ENCODE measurements at regions not wholly inside any gene's neighbourhood (a gene's known extent, or its start where the extent isn't known, plus 50 kb on each side); places are given as distances from the start of the nearest gene placed in this dataset.

DNA sequence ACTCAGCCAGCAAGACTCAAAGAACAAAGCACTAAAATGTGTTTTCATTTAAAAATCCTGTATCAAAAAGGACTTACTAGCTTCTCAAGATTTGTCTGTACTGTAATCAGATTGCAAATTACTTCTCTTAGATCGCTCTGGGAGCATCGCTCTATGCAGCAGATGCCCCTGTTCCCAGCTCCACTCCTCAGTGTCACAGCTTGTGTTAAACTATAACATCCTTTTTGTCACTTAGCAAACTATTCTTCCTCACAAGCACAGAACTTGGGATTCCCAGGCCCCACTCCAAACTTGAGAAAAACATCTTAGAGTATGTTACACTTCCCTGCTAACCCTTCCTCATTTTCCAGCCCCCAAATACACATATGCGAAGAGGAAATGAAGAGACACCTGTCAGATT lies 85.1 kb upstream of the CHRM3 start:
- TF ChIP-seq EP300 (IDR thresholded peaks at IDR 0.05) (no peak), POLR2A (IDR thresholded peaks at IDR 0.05) (no peak), POLR2AphosphoS5 (IDR thresholded peaks at IDR 0.05) (no peak)
- TF ChIP-seq, protein P1, sequence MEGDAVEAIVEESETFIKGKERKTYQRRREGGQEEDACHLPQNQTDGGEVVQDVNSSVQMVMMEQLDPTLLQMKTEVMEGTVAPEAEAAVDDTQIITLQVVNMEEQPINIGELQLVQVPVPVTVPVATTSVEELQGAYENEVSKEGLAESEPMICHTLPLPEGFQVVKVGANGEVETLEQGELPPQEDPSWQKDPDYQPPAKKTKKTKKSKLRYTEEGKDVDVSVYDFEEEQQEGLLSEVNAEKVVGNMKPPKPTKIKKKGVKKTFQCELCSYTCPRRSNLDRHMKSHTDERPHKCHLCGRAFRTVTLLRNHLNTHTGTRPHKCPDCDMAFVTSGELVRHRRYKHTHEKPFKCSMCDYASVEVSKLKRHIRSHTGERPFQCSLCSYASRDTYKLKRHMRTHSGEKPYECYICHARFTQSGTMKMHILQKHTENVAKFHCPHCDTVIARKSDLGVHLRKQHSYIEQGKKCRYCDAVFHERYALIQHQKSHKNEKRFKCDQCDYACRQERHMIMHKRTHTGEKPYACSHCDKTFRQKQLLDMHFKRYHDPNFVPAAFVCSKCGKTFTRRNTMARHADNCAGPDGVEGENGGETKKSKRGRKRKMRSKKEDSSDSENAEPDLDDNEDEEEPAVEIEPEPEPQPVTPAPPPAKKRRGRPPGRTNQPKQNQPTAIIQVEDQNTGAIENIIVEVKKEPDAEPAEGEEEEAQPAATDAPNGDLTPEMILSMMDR (IDR thresholded peaks at IDR 0.05), result no peak
- DNase-seq (no peak), ATAC-seq (ENCODE audit: low FRiP score in 2 of 2) (no peak)
- H3K27ac ChIP-seq, result no peak overlapping the region
- H3K4me1 ChIP-seq, result no peaks in the 10 kb centered on the region
- H3K9me3 ChIP-seq, result no peaks in the 10 kb centered on the region
- no peaks in the 10 kb centered on the region for H3K36me3 ChIP-seq
- no peak overlapping the region for H3K4me3 ChIP-seq
- no peaks in the 10 kb centered on the region for H3K27me3 ChIP-seq
- WGBS, 2 donors, result 91 to 96% methylated on average over 3 of the region's 3 CpGs

DNA sequence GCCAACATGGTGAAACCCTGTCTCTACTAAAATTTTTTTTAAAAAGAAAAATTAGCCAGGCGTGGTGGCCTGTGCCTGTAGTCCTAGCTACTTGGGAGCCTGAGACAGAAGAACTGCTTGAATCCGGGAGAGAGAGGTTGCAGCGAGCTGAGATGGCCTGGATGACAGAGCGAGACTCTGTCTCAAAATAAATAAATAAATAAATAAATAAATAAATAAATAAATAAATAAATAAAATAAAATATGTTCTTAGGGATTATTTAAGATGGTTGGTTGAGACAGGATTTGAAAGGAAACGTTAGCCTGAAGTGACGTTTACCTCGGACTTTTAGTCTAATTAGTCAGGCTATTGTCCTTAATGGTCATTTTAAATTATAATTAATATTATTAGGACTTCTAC lies 88.5 kb upstream of the CHRM3 start:
- Histone ChIP-seq H3K27ac (no peak overlapping the region), H3K9me3 (no peaks in the 10 kb centered on the region), H3K36me3 (no peaks in the 10 kb centered on the region), H3K27me3 (no peaks in the 10 kb centered on the region), H3K4me1 (no peaks in the 10 kb centered on the region), H3K4me3 (no peak overlapping the region)
- WGBS, 2 donors, result 94 to 97% methylated on average over 7 of the region's 7 CpGs
- ATAC-seq (ENCODE audit: low FRiP score in 2 of 2), result no peak
- TF ChIP-seq POLR2A (IDR thresholded peaks at IDR 0.05) (no peak), POLR2AphosphoS5 (IDR thresholded peaks at IDR 0.05) (no peak), EP300 (IDR thresholded peaks at IDR 0.05) (no peak)
- TF ChIP-seq, protein P1 (IDR thresholded peaks at IDR 0.05), result no peak
- no peak for DNase-seq

DNA sequence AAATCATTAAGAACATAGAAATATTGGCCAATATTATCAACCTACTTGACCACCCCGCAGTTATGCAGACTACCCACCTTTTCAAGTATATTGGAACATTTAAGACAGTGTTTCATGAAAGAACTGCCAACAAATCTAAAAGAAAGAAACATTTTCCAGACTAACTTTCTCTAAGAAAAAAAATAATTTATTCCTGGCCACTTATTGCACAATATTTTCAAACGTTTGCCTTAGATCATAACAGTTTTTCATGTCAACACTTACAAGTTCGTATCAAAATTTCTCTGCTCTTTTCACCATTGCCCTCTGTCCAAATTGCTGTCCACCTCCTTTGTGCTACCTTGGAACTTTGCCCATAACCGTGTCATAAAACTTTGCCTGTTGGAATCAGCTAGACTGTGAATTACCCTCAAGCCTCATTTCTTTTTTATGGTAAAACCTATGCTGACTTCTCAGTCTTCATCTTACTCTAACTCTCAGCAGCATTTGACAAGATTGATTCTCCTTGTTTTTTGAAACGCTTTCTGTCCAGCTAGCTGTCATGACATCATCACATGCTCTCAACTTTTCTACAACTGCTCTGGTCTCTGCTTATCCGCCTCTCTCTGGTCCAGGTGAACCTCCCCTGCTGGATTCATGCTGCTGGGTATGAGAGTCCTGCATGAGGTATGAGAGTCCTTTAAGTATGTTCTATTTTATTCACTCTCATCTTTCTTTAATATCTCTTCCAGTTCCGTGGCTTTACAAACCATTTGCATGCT lies 92.8 kb upstream of the CHRM3 start:
- H3K27ac ChIP-seq, result no peak overlapping the region
- no peaks in the 10 kb centered on the region for H3K27me3 ChIP-seq
- H3K36me3 ChIP-seq, result no peaks in the 10 kb centered on the region
- ATAC-seq (ENCODE audit: low FRiP score in 2 of 2) (no peak), DNase-seq (no peak)
- H3K4me3 ChIP-seq, result no peak overlapping the region
- TF ChIP-seq POLR2AphosphoS5 (IDR thresholded peaks at IDR 0.05) (no peak), EP300 (IDR thresholded peaks at IDR 0.05) (no peak), POLR2A (IDR thresholded peaks at IDR 0.05) (no peak)
- TF ChIP-seq, protein P1 (IDR thresholded peaks at IDR 0.05), result no peak
- H3K4me1 ChIP-seq, result no peaks in the 10 kb centered on the region
- WGBS, 2 donors, result 55 to 64% methylated on average over 7 of the region's 7 CpGs
- H3K9me3 ChIP-seq, result no peaks in the 10 kb centered on the region

DNA sequence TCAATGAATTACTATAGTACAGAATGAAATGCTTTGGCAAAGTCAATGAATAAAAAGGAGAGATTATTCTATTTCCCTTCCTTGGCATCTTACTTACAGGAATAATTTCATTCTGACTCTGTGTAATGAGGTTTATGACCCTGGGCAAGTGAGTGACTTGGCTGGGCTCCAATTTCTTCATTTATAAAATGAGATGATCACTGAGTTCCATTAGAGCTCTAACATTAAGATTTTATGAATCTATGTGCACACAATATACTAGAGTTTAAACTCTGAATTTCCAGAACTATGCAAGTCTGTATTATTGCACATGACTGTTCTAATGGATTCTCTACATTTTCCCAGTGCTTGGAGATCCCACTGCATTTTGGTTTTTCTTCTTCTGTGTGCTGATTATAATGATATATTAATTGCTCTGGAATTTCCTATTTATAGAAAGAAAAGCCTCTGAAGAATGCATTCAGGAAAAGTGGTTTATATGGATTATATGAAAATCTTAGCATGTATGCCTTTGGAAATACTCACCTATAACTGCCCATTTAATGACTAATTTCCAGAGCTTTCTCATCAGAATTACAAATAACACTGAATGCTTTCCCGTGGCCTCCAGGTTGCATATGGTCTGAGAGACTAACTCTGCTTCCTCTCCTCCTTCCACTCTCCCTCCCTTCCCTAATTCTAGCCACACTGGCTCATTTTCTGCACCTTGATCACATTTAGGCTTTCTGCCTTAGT lies 97.4 kb upstream of the CHRM3 start:
- WGBS, 2 donors, result 54 to 60% methylated on average over 1 of the region's 1 CpG
- Histone ChIP-seq H3K27ac (no peak overlapping the region), H3K9me3 (no peaks in the 10 kb centered on the region), H3K36me3 (no peaks in the 10 kb centered on the region), H3K4me3 (no peak overlapping the region), H3K27me3 (no peaks in the 10 kb centered on the region), H3K4me1 (no peaks in the 10 kb centered on the region)
- TF ChIP-seq EP300 (IDR thresholded peaks at IDR 0.05), result no peak
- ATAC-seq (ENCODE audit: low FRiP score in 2 of 2) (no peak), DNase-seq (no peak)

DNA sequence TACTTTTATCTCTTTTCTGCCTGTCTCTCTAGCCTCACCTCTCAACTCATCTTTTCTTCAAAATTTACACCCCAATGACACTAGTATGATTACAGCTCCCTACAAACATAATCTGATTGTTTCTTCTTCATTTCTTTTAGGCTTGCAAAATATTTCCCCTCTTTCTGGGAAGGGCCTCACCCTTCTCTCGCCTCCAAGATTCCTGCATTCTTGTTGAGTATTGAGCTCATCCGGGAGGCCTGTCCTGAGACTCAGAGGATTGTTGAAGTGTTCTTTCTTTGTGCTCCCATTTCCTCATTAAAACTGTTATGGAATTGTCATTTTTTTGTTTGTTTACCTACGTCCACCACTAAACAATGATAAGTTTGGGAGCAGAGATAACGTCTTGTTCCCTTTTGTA lies 99.1 kb upstream of the CHRM3 start:
- no peak overlapping the region for H3K27ac ChIP-seq
- H3K36me3 ChIP-seq, result no peaks in the 10 kb centered on the region
- 56 to 59% methylated on average over 4 of the region's 4 CpGs for WGBS, 2 donors
- no peak for ATAC-seq (ENCODE audit: low FRiP score in 2 of 2)
- H3K4me3 ChIP-seq, result no peak overlapping the region
- H3K27me3 ChIP-seq, result no peaks in the 10 kb centered on the region
- no peak for DNase-seq
- no peaks in the 10 kb centered on the region for H3K4me1 ChIP-seq
- no peaks in the 10 kb centered on the region for H3K9me3 ChIP-seq
- TF ChIP-seq POLR2A (IDR thresholded peaks at IDR 0.05), result no peak
- no peak for TF ChIP-seq POLR2AphosphoS5 (IDR thresholded peaks at IDR 0.05)
- no peak for TF ChIP-seq EP300 (IDR thresholded peaks at IDR 0.05)
- TF ChIP-seq, protein P1 (IDR thresholded peaks at IDR 0.05), result no peak

Data from upper lobe of left lung (tissue), 6 donors.